ENCODE measurements at regions not wholly inside any gene's neighbourhood (a gene's known extent, or its start where the extent isn't known, plus 50 kb on each side); places are given as distances from the start of the nearest gene placed in this dataset. TPM values are rescaled to one million over a fixed set of nuclear protein-coding genes. Genes with fewer than 3 reads are reported as not detected.

GRCh38 chr5:7331131-7331530, 64.8 kb upstream of the ADCY2 start:
- no peak for DNase-seq (ENCODE audit: extremely low spot score, unreplicated experiment)
- peaks cover 4% of the 10 kb centered on the region for H3K27me3 Mint-ChIP-seq
- H3K27ac Mint-ChIP-seq, result no peak overlapping the region
- no peaks in the 10 kb centered on the region for H3K36me3 Mint-ChIP-seq
- TF ChIP-seq CTCF (conservative IDR thresholded peaks at IDR 0.05), result no peak
- no peak overlapping the region for H3K4me3 Mint-ChIP-seq
- peaks cover 32% of the 10 kb centered on the region for H3K4me1 Mint-ChIP-seq (ENCODE audit: unreplicated experiment)
- peaks cover 8% of the 10 kb centered on the region for H3K9me3 Mint-ChIP-seq

Small RNA genes lying in the stretch of these regions (microRNA-seq; reads per million reads assigned to microRNA genes)
- not detected for gene MIR4278

All from type B pancreatic cell (in vitro differentiated cells).